SK-N-SH (cell line): ENCODE measurements at regions not wholly inside any gene's neighbourhood (a gene's known extent, or its start where the extent isn't known, plus 50 kb on each side); places are given as distances from the start of the nearest gene placed in this dataset.

Source experiments
- CTCF ChIA-PET: fragments of 300-600, 350-600 bp; formaldehyde crosslinking; extraction: SDS; loops from one replicate; lab custom pipeline; 2021; lab: Yijun Ruan, JAX
- POLR2A ChIA-PET: fragments of 350-600 bp; sonication (Branson Sonifier 250); formaldehyde crosslinking; extraction: SDS; loops from one replicate; lab custom pipeline; 2020; ENCODE audit warnings: antibody characterized with exemption, inconsistent platforms; lab: Yijun Ruan, JAX
- DNase-seq: peaks from one replicate; pipeline ENCODE4 v3.0.0; 2012
- H2AFZ ChIP-seq: fragments of 200-600 bp; sonication (generic); 2 replicates; pipeline ENCODE4 v1.8.1; 2016; ENCODE audit warnings: antibody characterized with exemption, mild to moderate bottlenecking, low read depth
- H3F3A ChIP-seq: fragments of 200-600 bp; sonication (generic); replicated peaks from 2 replicates; pipeline ENCODE3; 2016; ENCODE audit warnings: antibody characterized with exemption, mild to moderate bottlenecking; ENCODE audit not compliant: insufficient read depth
- H3K27ac ChIP-seq, 2 experiments: fragments of 200-500 bp in 1 of 2; fragments of 200-600 bp in 1 of 2; sonication (Bioruptor generic) in 1 of 2; sonication (generic), shearing (Covaris generic) in 1 of 2; 2 replicates each; pipeline versions ENCODE4 v1.5.1 to v1.6.1; 2014 to 2016; ENCODE audit warnings: low read depth in 2 of 2, inconsistent platforms in 1 of 2, low read length in 1 of 2, mild to moderate bottlenecking in 1 of 2, mixed read lengths in 1 of 2
- H3K27me3 ChIP-seq: fragments of 200-600 bp; sonication (generic), shearing (Covaris generic); 2 replicates; pipeline ENCODE4 v1.6.1; 2016; ENCODE audit warnings: mixed run types; ENCODE audit not compliant: insufficient read depth
- H3K36me3 ChIP-seq, 2 experiments: fragments of 200-500 bp in 1 of 2; fragments of 200-600 bp in 1 of 2; sonication (Bioruptor generic) in 1 of 2; sonication (generic) in 1 of 2; replicated peaks in 1 of 2; 2 replicates each; pipeline versions ENCODE3 to v1.5.1; 2014 to 2016; ENCODE audit warnings: low read length in 1 of 2, mild to moderate bottlenecking in 1 of 2; ENCODE audit not compliant: insufficient read depth in 2 of 2, control insufficient read depth in 1 of 2
- H3K4me1 ChIP-seq, 2 experiments: fragments of 200-500 bp in 1 of 2; fragments of 200-600 bp in 1 of 2; sonication (Bioruptor generic) in 1 of 2; sonication (generic), shearing (Covaris generic) in 1 of 2; 2 replicates each; pipeline versions ENCODE4 v1.5.1 to v1.6.1; 2014 to 2016; ENCODE audit warnings: low read depth in 1 of 2, low read length in 1 of 2, mixed run types in 1 of 2; ENCODE audit not compliant: insufficient read depth in 2 of 2, control insufficient read depth in 1 of 2
- H3K4me2 ChIP-seq: fragments of 200-600 bp; sonication (generic), shearing (Covaris generic); 2 replicates; pipeline ENCODE4 v1.6.1; 2017; ENCODE audit warnings: mixed run types
- H3K4me3 ChIP-seq, 2 experiments: fragments of 200-500 bp in 1 of 2; fragments of 200-600 bp in 1 of 2; sonication (Bioruptor generic) in 1 of 2; sonication (generic), shearing (Covaris generic) in 1 of 2; 2 replicates each; pipeline versions ENCODE4 v1.5.1 to v1.8.1; 2014 to 2016; ENCODE audit warnings: low read depth in 2 of 2, inconsistent platforms in 1 of 2, low read length in 1 of 2, mild to moderate bottlenecking in 1 of 2, mixed read lengths in 1 of 2, moderate library complexity in 1 of 2
- H3K79me2 ChIP-seq: fragments of 200-600 bp; sonication (generic); 2 replicates; pipeline ENCODE4 v1.8.1; 2017; ENCODE audit warnings: mild to moderate bottlenecking; ENCODE audit not compliant: insufficient read depth
- H3K9ac ChIP-seq: fragments of 200-600 bp; sonication (generic); 2 replicates; pipeline ENCODE4 v1.6.1; 2017; ENCODE audit warnings: mixed run types
- H3K9me2 ChIP-seq: fragments of 200-600 bp; sonication (generic); 2 replicates; pipeline ENCODE4 v1.6.1; 2017; ENCODE audit warnings: mixed run types
- H3K9me3 ChIP-seq: fragments of 200-600 bp; sonication (generic); 2 replicates; pipeline ENCODE4 v1.6.1; 2017; ENCODE audit warnings: mixed run types, mild to moderate bottlenecking, moderate library complexity
- H4K20me1 ChIP-seq: fragments of 200-600 bp; sonication (generic); 2 replicates; pipeline ENCODE4 v1.6.1; 2017; ENCODE audit warnings: mild to moderate bottlenecking, mixed run types; ENCODE audit not compliant: insufficient read depth
- CTCF ChIP-seq: fragments of 200-600 bp; sonication (generic); IDR thresholded peaks from 2 replicates; pipeline ENCODE4 v1.6.1; 2017; ENCODE audit warnings: antibody characterized with exemption, mild to moderate bottlenecking, moderate library complexity
- ELF1 ChIP-seq: IDR thresholded peaks from 2 replicates; pipeline ENCODE4 v1.4.0; 2012
- EP300 ChIP-seq, 2 experiments: IDR thresholded peaks; 2 replicates each; pipeline versions ENCODE4 v1.4.0 to v1.6.1; 2012; ENCODE audit warnings: borderline replicate concordance in 1 of 2, low read depth in 1 of 2, low read length in 1 of 2
- FOXJ3 ChIP-seq: sonication (generic); formaldehyde crosslinking; IDR thresholded peaks from 2 replicates; pipeline ENCODE4 v1.5.1; 2020; ENCODE audit warnings: mild to moderate bottlenecking, missing genetic modification reagents
- MEF2A ChIP-seq: IDR thresholded peaks from 2 replicates; pipeline ENCODE4 v1.4.0; 2012; ENCODE audit warnings: low read depth, borderline replicate concordance
- NFIC ChIP-seq: IDR thresholded peaks from 2 replicates; pipeline ENCODE4 v1.4.0; 2012; ENCODE audit warnings: borderline replicate concordance
- PBX3 ChIP-seq: IDR thresholded peaks from 2 replicates; pipeline ENCODE4; 2012
- RAD21 ChIP-seq: IDR thresholded peaks from 2 replicates; pipeline ENCODE4 v1.6.1; 2012; ENCODE audit warnings: mild to moderate bottlenecking, low read length
- REST ChIP-seq: IDR thresholded peaks from 2 replicates; pipeline ENCODE4 v1.6.1; 2012; ENCODE audit warnings: mild to moderate bottlenecking, low read depth, low read length, moderate library complexity
- SMC3 ChIP-seq: IDR thresholded peaks from 2 replicates; pipeline ENCODE4 v1.6.1; 2012; ENCODE audit warnings: low read depth, low read length, improper control_type of control experiment
- TAF1 ChIP-seq: IDR thresholded peaks from 2 replicates; pipeline ENCODE4 v1.6.1; 2012; ENCODE audit warnings: low read depth, mild to moderate bottlenecking, low read length, moderate library complexity, borderline replicate concordance
- TEAD4 ChIP-seq: IDR thresholded peaks from 2 replicates; pipeline ENCODE4 v1.4.0; 2012; ENCODE audit warnings: mild to moderate bottlenecking, borderline replicate concordance; ENCODE audit not compliant: insufficient read depth
- ZBTB33 ChIP-seq: IDR thresholded peaks from 2 replicates; pipeline ENCODE4 v1.4.0; 2012; ENCODE audit warnings: low read depth, borderline replicate concordance
- WGBS: methylation state at CpG from one replicate; pipeline ENCODE4 v1.1.6; 2017; ENCODE audit warnings: low lambda C conversion rate; 5-methylcytosine and 5-hydroxymethylcytosine counted together

- peak; percentile 54 for TF ChIP-seq RAD21
- TF ChIP-seq CTCF = peak; percentile 58
- no peak for TF ChIP-seq NFIC
- no peak for TF ChIP-seq EP300 (IDR thresholded peaks at IDR 0.05; ENCODE audit: borderline replicate concordance in 1 of 2, low read depth in 1 of 2, low read length in 1 of 2)
- peak; percentile 24; the same call in 1 of the 2 replicates for TF ChIP-seq SMC3
- TF ChIP-seq, all 33 proteins: peak for 3
- no peaks in the 10 kb centered on the region for H3K36me3 ChIP-seq
- no peaks in the 10 kb centered on the region for H3K79me2 ChIP-seq
- no peak overlapping the region for H3K4me2 ChIP-seq
- no peak overlapping the region for H3K9ac ChIP-seq
- H3K9me2 ChIP-seq = no peaks in the 10 kb centered on the region
- ChIA-PET CTCF (interaction anchor here (0.6 kb wide), 1 partner anchor 1179 kb away, joined by 4 read pairs; no protein-coding TSS in a partner anchor), POLR2A (no interaction called here)
- no peaks in the 10 kb centered on the region for H3K4me1 ChIP-seq
- peak; percentile 1 for DNase-seq
- no peak overlapping the region for H2AFZ ChIP-seq
- H3K27me3 ChIP-seq = no peaks in the 10 kb centered on the region
- no peaks in the 10 kb centered on the region for H3K9me3 ChIP-seq
- H3K27ac ChIP-seq = no peak overlapping the region
- no peak overlapping the region for H3K4me3 ChIP-seq
- no peaks in the 10 kb centered on the region for H3F3A ChIP-seq
- WGBS = 7% methylated on average over 2 of the region's 2 CpGs
- H4K20me1 ChIP-seq = no peaks in the 10 kb centered on the region
Observed at GRCh38 chr9:22813529-22813928, 366.9 kb downstream of the DMRTA1 start.

GRCh38 chr9:22815246-22815645, 368.6 kb downstream of the DMRTA1 start:
- H2AFZ ChIP-seq = no peak overlapping the region
- TF ChIP-seq TEAD4 (no peak), REST (no peak), MEF2A (no peak), ELF1 (no peak), TAF1 (no peak), PBX3 (no peak), NFIC (no peak), FOXJ3 (CRISPR knock-in tag) (no peak), ZBTB33 (no peak)
- H3K79me2 ChIP-seq = no peaks in the 10 kb centered on the region
- H4K20me1 ChIP-seq = no peaks in the 10 kb centered on the region
- no peaks in the 10 kb centered on the region for H3K36me3 ChIP-seq
- H3K4me1 ChIP-seq = no peaks in the 10 kb centered on the region
- H3K9ac ChIP-seq = no peak overlapping the region
- WGBS = 0% methylated on average over 3 of the region's 3 CpGs
- no peak overlapping the region for H3K4me2 ChIP-seq
- no peaks in the 10 kb centered on the region for H3K9me3 ChIP-seq
- no peak for DNase-seq
- no peaks in the 10 kb centered on the region for H3F3A ChIP-seq
- CTCF ChIA-PET = interaction anchor here (1.4 kb wide), 1 partner anchor 12 kb away, joined by 4 read pairs; no protein-coding TSS in a partner anchor
- no peaks in the 10 kb centered on the region for H3K27me3 ChIP-seq
- H3K27ac ChIP-seq = no peak overlapping the region
- H3K9me2 ChIP-seq = no peaks in the 10 kb centered on the region
- no peak overlapping the region for H3K4me3 ChIP-seq
- POLR2A ChIA-PET = no interaction called here
